Stimulated activated CD4-positive, alpha-beta T cell treated with anti-CD3 and anti-CD28 coated beads, Interleukin-4, amount 100 ng/mL, for 4 hours (primary cell): ENCODE measurements at regions not wholly inside any gene's neighbourhood (a gene's known extent, or its start where the extent isn't known, plus 50 kb on each side); places are given as distances from the start of the nearest gene placed in this dataset.
"Not testable (repeated sequence)": the region's sequence is repeated elsewhere in the genome, so short reads cannot be mapped to it uniquely, and the experiment has no call there.

Experiments
- DNase-seq, 2 experiments: peaks; one replicate each; pipeline ENCODE4 v3.0.0-alpha.2; 2020

DNA sequence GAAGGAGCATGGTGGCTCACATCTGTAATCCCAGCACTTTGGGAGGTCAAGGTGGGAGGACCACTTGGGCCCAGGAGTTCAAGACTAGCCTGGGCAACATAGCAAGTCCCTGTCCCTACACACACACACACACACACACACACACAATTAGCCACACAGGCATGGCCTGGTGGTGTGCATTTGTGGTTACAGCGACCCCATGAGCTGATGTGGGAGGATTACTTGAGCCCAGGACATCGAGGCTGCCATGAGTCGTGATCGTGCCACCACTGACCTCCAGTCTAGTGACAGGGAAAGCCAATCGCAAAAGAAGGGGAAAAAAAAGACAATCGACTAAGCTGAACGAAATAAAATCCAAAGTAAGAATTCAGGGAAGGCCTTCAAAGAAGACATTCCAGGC is 67.9 kb downstream of the TBX3 start:
- no peak for DNase-seq

- no peak for DNase-seq
These were observed 69.9 kb downstream of the TBX3 start for GRCh38 chr12:114614040-114614439.

- DNase-seq, result no peak
These were observed 71.9 kb downstream of the TBX3 start for GRCh38 chr12:114612062-114612461.

- DNase-seq, result no peak
These were observed 72.6 kb downstream of the TBX3 start for GRCh38 chr12:114611145-114612018.

DNA sequence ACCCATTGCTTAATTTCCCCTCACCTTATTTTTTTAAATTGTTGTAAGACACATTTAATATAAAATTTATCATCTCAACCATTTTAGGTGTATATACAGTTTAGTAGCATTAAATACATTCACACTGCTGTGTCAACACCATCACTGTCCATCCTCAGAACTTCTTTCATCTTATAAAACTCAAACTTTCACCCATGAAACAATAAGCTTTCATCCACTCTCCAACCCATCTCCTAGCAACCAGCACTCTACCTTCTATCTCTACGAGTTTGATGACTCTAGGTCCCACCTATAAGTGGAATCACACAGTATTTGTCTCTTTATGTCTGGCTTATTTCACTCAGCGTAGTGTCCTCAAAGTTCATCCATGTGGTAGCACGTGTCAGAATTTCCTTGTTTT is 75.5 kb downstream of the TBX3 start:
- no peak for DNase-seq

GRCh38 chr12:114605918-114606317 is 78.1 kb downstream of the TBX3 start:
- DNase-seq, result no peak

GRCh38 chr12:114604606-114605005 is 79.4 kb downstream of the TBX3 start:
- no peak for DNase-seq

GRCh38 chr12:114600584-114600983 is 83.4 kb downstream of the TBX3 start:
- not testable (repeated sequence) for DNase-seq

GRCh38 chr12:114598111-114598510 is 85.9 kb downstream of the TBX3 start:
- no peak for DNase-seq

- DNase-seq, result no peak
These were observed 91.0 kb downstream of the TBX3 start for GRCh38 chr12:114592946-114593345.

GRCh38 chr12:114588061-114588460 is 95.9 kb downstream of the TBX3 start:
- DNase-seq, result no peak

DNA sequence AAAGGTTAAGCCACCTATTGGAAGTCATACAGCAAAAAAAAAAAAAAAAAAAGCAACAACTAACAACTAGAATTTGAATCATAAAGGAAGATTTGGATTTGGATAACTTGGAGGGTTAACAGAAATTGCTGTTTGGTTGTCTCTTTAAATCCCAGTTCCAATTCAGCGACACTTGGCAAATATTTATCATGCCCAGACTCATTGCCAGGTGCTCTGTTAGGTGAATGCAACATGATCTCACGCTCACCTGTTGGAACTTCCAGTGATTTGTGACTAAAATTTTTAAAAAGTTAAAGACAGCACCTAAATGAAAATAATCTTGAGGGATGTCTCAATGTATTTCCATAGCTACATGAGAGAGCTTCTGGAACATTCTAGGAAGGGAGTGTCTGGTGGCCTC is 103.7 kb downstream of the TBX3 start:
- DNase-seq, result no peak

- DNase-seq, result no peak
These were observed 104.6 kb downstream of the TBX3 start for GRCh38 chr12:114579389-114579788.

GRCh38 chr12:114562654-114563053 is 121.3 kb downstream of the TBX3 start:
- no peak for DNase-seq

DNA sequence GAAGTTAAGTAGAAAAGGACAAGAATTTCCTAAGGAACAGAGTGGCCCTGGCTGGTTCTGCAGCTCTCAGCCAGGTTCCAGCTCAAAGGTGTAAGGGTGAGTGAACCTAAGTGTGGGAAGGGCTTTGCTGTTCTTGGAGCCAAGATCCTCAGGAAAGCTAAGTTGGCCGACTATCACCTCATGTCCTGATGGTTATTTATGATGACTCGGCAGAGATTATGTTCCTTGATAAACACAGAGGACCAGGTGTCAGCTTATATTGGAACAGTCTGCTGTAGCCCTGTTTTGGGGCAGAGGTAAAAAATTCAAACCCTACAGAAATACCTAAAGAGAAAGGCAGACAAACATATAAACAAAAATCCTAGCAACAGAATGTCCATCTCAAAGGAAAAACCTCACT is 128.5 kb downstream of the TBX3 start:
- DNase-seq, result no peak

GRCh38 chr12:114547636-114548035 is 136.3 kb downstream of the TBX3 start:
- DNase-seq, result no peak

DNA sequence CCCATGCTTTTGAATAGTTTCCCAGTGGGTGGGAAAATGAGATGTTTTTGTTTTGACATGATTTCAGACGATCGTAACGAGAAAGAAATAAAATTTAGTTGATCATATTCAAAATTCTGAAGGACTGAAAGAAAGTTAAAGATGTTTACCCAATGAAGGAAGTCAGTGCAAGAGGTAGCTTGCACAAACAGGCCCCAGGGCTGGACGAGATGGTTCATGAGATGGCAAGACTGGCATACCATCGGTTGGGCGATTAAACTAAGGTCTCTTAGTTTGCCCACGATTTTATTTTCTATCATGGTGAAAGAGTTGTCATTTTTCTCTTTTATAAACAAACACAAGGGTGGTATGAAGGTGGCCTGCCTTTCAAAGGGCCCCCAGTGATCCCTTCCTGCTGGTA is 124.5 kb upstream of the TBX5 start:
- DNase-seq, result no peak

- DNase-seq, result no peak
These were observed 124.0 kb upstream of the TBX5 start for GRCh38 chr12:114529966-114530365.

DNA sequence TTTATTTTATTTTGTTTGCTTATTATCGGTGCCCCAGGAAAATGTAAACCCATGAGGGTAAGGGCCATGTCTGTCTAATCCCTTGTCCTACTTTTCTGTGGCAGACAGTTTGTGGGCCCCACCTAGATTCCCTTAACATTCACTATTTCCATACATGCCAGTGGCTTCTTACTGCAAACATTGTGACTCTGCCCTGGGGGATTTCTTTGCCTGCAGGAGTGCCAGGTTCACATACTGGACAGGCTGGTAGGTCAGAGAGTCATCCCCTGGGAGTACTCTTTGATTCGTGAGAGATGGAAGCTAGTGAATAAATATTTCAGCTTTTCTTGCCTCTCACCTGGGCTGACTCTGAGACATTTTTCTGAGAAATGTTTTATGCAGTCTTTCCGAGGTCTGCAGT is 122.8 kb upstream of the TBX5 start:
- no peak for DNase-seq

DNA sequence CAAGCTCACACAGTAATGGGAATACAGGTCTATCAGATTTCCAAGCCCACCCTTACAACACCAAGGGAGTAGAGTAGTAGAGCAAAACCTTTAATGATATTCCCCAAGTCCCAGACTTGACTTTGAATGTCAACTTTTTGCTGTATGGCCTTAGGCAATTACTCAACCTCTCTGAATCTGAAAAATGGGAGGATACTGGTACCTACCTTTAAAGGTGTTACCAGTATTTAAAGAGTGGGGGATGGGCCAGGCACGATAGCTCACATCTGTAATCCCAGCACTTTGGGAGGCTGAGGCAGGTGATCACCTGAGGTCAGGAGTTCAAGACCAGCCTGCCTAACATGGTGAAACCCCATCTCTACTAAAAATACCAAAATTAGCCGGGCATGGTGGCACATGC is 115.2 kb upstream of the TBX5 start:
- not testable (repeated sequence) for DNase-seq

DNA sequence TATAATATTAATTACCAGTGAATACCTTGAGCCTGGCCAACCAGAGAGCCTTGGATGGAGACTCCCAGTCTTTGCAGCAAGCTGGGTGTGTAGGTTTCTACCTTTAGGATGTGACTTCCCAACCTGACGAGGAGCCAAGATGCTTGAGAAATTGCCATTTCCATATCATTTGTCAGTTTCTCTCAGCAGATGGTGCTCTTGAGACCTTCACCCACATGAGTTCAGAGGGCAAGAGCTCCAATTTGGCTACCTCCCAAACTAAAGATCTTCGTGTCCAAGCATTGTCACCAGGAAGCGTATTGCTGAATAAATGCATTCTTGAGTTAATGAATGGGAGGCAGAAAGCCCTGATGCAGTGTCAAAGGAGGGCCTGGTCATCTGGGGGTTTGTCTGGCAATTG is 106.4 kb upstream of the TBX5 start:
- DNase-seq, result no peak

GRCh38 chr12:114508529-114509129 is 102.7 kb upstream of the TBX5 start:
- DNase-seq, result peak; percentile 39 to 40

GRCh38 chr12:114506651-114507050 is 100.7 kb upstream of the TBX5 start:
- DNase-seq, result no peak

GRCh38 chr12:114504311-114504710 is 98.4 kb upstream of the TBX5 start:
- DNase-seq, result no peak

DNA sequence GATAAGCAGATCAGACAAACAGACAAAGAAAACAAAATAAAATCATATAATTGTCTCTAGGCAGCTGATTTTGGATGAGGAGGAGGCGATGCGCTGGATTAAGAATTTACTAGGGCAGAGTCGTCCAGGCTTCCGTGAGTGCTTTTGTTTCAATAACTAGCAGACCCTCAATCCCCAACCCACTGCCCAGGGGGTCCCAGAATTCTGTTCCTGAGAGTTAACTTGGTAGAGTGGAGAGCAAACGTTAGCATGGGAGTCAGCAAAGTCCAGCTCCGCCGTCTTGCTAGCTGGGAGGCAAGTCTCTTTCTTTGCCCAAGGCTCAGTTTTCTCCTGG is 95.5 kb upstream of the TBX5 start:
- DNase-seq, result no peak
